GM19467 (cell line): ENCODE measurements at regions not wholly inside any gene's neighbourhood (a gene's known extent, or its start where the extent isn't known, plus 50 kb on each side); places are given as distances from the start of the nearest gene placed in this dataset.
"Not testable (repeated sequence)": the region's sequence is repeated elsewhere in the genome, so short reads cannot be mapped to it uniquely, and the experiment has no call there.

Experiments used
- ATAC-seq: cut with Tn5 transposase; IDR thresholded peaks from one replicate; pipeline ENCODE4 v1.9.1; 2021; ENCODE audit warnings: mild to moderate bottlenecking, moderate library complexity; ENCODE audit not compliant: unreplicated experiment

- ATAC-seq: no peak
Observed at GRCh38 chrX:45447331-45447730, 246.7 kb upstream of the DIPK2B start.

- ATAC-seq: no peak
Observed at GRCh38 chrX:45445745-45446412, 245.2 kb upstream of the DIPK2B start.

GRCh38 chrX:45437186-45437585, 236.5 kb upstream of the DIPK2B start:
- no peak for ATAC-seq

GRCh38 chrX:45435481-45435880, 234.8 kb upstream of the DIPK2B start:
- no peak for ATAC-seq

GRCh38 chrX:45434231-45434630, 233.6 kb upstream of the DIPK2B start:
- ATAC-seq: no peak

- no peak for ATAC-seq
Observed at GRCh38 chrX:45428831-45429230, 228.2 kb upstream of the DIPK2B start.

- ATAC-seq: no peak
Observed at GRCh38 chrX:45424326-45424725, 223.7 kb upstream of the DIPK2B start.

- no peak for ATAC-seq
Observed at GRCh38 chrX:45422216-45422925, 221.7 kb upstream of the DIPK2B start.

GRCh38 chrX:45421806-45422205, 221.1 kb upstream of the DIPK2B start:
- no peak for ATAC-seq

GRCh38 chrX:45404206-45404605, 203.5 kb upstream of the DIPK2B start:
- ATAC-seq: no peak

- ATAC-seq: no peak
Observed at GRCh38 chrX:45401923-45402322, 201.2 kb upstream of the DIPK2B start.

- ATAC-seq: not testable (repeated sequence)
Observed at GRCh38 chrX:45400951-45401725, 200.5 kb upstream of the DIPK2B start.

- no peak for ATAC-seq
Observed at GRCh38 chrX:45400027-45400779, 199.5 kb upstream of the DIPK2B start.

- no peak for ATAC-seq
Observed at GRCh38 chrX:45385757-45386156, 185.1 kb upstream of the DIPK2B start.

GRCh38 chrX:45381841-45382240, 181.2 kb upstream of the DIPK2B start:
- ATAC-seq: no peak

- ATAC-seq: no peak
Observed at GRCh38 chrX:45381366-45381765, 180.7 kb upstream of the DIPK2B start.

GRCh38 chrX:45379236-45379635, 178.6 kb upstream of the DIPK2B start:
- ATAC-seq: no peak

GRCh38 chrX:45372151-45372550, 171.5 kb upstream of the DIPK2B start:
- no peak for ATAC-seq

- ATAC-seq: no peak
Observed at GRCh38 chrX:45368705-45369104, 168.0 kb upstream of the DIPK2B start.

GRCh38 chrX:45363596-45363995, 162.9 kb upstream of the DIPK2B start:
- ATAC-seq: no peak

- ATAC-seq: no peak
Observed at GRCh38 chrX:45360571-45360970, 159.9 kb upstream of the DIPK2B start.
